ENCODE measurements at regions not wholly inside any gene's neighbourhood (a gene's known extent, or its start where the extent isn't known, plus 50 kb on each side); places are given as distances from the start of the nearest gene placed in this dataset.

DNA sequence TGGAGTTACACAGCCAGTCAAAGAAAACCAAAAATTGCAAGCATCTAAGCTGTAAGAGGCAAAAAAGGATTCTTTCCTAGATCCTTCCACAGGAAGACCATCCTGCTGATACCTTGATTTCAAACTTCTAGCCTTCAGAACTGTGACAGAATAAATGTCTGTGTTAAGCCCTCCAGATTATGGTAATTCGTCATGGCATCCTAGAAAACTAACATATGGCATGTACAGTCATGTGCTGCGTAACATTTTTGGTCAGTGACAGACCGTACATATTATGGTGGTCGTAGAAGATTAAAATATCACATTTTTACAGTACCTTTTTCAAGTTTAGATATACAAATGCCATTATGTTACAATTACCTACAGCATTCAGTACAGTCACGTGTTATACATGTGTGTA lies 660.9 kb upstream of the LMO3 start:
- TF ChIP-seq, protein P1, sequence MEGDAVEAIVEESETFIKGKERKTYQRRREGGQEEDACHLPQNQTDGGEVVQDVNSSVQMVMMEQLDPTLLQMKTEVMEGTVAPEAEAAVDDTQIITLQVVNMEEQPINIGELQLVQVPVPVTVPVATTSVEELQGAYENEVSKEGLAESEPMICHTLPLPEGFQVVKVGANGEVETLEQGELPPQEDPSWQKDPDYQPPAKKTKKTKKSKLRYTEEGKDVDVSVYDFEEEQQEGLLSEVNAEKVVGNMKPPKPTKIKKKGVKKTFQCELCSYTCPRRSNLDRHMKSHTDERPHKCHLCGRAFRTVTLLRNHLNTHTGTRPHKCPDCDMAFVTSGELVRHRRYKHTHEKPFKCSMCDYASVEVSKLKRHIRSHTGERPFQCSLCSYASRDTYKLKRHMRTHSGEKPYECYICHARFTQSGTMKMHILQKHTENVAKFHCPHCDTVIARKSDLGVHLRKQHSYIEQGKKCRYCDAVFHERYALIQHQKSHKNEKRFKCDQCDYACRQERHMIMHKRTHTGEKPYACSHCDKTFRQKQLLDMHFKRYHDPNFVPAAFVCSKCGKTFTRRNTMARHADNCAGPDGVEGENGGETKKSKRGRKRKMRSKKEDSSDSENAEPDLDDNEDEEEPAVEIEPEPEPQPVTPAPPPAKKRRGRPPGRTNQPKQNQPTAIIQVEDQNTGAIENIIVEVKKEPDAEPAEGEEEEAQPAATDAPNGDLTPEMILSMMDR (IDR thresholded peaks at IDR 0.05; ENCODE audit: low read length) = no peak
- no peak for TF ChIP-seq EZH2 (IDR thresholded peaks at IDR 0.05; ENCODE audit: borderline replicate concordance, low read length)
